GM20000 (cell line): ENCODE measurements at regions not wholly inside any gene's neighbourhood (a gene's known extent, or its start where the extent isn't known, plus 50 kb on each side); places are given as distances from the start of the nearest gene placed in this dataset.

Experiments
- DNase-seq: peaks from one replicate; pipeline ENCODE4 v3.0.0; 2012; ENCODE audit warnings: low spot score
- CTCF ChIP-seq: IDR thresholded peaks from 2 replicates; pipeline ENCODE4 v1.5.1; 2012; ENCODE audit warnings: mild to moderate bottlenecking, control low read depth; ENCODE audit errors: extremely low read depth, missing control alignments

- no peak for TF ChIP-seq CTCF
- DNase-seq: no peak
Observed at GRCh38 chr16:85271198-85271597, 158.9 kb upstream of the CIBAR2 start.

GRCh38 chr16:85273293-85273692 lies 161.0 kb upstream of the CIBAR2 start:
- TF ChIP-seq CTCF: no peak
- no peak for DNase-seq

DNA sequence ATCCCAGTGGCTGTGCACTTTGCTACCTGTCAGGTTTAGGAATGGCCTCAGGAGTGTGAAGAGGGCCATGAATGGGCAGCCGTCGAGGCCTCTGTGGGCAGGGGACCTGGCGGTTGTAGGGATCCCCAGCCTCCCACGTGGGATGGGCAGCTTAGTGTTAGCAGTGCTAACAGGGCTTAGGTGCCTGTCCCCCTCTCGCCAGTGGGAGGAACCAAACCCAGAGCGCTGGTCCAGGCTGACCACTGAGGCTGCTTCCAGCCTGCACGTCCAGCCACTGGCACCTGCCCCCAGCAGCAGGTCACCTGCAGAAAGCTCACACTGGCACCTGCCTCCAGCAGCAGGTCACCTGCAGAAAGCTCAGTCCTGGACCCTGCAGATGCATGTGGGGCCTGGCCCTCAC lies 162.2 kb upstream of the CIBAR2 start:
- no peak for TF ChIP-seq CTCF
- no peak for DNase-seq

DNA sequence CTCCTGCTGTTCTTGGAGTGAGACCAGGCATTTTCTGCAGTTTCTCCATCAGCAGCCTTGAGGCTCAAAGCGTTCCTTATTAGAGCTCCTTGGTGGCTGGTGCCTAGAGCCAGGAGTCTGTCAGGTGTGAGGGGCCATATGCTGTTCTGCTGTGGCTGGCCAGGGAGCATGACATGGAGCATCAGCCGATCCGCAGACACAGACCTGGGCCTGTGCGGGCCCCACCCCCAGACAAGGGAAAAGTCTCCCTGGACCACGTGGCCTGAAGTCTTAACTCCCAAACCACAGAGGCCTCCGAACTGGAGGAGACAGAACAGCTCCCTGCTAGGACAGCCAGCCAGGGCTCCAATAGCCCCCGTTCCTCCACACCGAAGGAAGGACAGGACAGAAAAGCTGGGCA lies 162.7 kb upstream of the CIBAR2 start:
- TF ChIP-seq CTCF: no peak
- DNase-seq: no peak

DNA sequence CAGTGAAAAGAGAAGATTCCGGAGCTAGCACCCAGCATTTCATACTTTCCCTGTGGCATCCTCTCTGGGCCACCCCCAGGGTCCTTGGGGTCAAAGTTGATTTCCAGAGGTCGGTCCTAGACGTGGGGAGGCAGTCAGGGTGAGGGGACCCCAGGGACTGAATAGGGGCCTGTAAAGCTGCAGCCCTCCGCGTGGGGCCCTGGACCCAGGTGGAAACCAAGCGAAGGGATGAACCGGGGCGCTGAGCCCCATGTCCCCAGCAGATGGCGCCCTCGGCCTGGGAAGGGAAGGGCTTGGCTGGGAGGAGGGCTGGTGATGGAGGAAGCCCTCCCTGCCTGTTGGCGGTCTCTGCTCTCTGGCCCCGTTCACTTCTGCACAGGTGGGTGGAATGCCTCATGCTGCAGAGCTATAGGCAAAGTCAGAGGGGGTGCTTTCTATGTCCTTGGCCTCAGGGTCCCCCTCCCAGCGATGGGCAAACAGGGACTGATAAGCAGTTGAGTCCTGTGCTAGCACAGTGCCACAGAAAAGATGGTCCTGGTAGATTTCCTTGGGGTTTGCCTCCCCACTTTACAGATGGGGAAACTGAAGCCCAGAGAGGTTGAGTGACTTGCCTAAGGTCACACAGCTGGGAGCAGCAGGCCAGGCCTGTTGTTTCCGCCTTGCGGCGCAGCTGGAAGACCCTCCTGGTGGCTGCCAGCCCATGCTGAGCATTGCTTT lies 163.4 kb upstream of the CIBAR2 start:
- DNase-seq: peak; percentile 91
- TF ChIP-seq CTCF: peak; percentile 97

DNA sequence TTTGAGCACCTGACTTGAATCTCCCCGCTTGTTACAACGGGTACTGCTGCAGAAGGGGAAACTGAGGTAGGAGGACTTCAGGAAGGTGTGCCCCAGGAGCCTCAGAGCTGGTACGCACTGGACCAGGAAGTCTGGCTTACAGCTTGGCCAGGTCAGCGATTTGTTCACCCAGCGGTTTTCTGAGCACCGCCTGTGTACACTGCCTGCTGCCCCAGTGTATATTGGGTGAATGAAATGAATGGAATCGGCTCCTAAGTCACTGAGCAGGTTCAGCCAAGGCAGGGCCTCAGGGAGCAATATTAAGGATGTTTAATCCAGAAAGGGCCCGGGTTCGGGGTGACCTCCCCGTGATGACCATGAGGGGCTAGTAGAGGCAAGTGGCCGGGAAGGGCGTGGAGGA lies 164.0 kb upstream of the CIBAR2 start:
- no peak for DNase-seq
- TF ChIP-seq CTCF: no peak

GRCh38 chr16:85276721-85277120 lies 164.4 kb upstream of the CIBAR2 start:
- TF ChIP-seq CTCF: no peak
- no peak for DNase-seq
